GM18868 (cell line): ENCODE measurements at regions not wholly inside any gene's neighbourhood (a gene's known extent, or its start where the extent isn't known, plus 50 kb on each side); places are given as distances from the start of the nearest gene placed in this dataset.

ENCODE experiments used
- ATAC-seq: cut with Tn5 transposase; IDR thresholded peaks from one replicate; pipeline ENCODE4 v1.9.1; 2021; ENCODE audit warnings: mild to moderate bottlenecking, moderate library complexity; ENCODE audit not compliant: unreplicated experiment

GRCh38 chr1:30411206-30411605 is 312.2 kb downstream of the MATN1 start:
- ATAC-seq = no peak

DNA sequence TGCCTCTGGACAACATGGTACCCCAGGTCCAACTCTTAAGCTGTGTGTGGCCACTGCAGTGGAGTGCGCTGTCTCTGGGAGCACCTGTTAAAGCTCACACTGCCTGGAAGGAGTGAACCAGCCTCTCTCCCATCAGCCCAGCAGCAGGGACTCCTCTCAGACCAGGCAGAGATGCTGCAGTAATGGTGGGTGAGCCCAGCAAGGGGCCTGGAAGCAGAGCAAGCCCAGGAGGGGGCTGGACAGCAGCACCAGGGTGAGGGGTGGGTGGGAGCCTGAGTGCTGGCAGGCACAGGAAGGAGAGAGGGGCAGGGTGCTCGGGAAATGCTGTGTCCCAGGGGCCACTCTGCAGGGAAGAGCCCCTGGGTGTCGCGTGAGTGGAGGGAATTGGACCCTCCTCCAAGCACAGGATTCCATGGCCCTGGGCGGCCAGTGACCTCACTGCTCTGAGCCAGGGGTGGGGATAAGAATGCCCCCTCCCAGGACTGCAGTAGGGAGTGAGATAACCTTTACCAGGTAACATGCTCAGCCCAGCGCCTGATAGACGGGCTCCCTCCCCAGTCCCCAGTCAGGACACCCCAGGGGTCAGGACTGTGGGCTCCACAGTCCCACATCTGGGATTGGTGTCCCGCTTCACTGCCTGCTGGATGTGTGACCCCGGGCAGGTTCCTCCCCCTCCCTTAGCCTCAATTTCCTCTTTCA is 313.1 kb downstream of the MATN1 start:
- no peak for ATAC-seq

GRCh38 chr1:30409476-30410152 is 313.8 kb downstream of the MATN1 start:
- ATAC-seq = no peak

DNA sequence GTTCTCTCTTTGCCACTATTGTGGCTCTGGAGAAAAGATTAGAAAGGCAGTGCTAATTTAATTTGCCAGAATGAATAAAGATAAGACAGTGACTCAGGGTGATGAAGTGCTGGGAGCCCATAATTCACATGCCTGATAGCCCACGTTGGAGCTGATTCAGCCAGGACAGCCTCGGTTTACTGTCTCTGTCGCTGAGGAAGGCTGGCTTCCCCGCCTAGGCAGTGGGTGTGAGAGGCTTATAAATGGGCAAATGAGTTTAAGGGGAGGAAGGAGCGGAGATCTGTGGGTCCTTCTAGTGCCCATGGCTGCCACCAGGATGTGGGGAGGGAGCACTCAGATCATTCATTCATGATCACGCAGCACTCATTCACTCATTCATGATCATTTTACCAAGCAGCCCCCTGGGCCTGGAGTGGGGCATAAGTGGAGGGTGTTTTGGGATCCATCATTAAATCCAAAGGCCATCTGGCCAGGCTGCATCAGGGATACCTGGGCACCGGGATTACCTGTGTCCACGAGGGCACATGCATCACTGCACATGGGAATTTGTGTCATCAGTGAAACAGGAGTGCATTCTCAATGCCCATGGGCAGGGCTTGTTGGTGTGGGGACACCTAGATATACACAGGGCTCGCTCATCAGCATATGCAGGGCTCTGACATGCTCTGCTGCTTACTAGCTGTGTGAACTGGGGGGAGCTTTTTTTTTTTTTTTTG is 315.4 kb downstream of the MATN1 start:
- no peak for ATAC-seq

DNA sequence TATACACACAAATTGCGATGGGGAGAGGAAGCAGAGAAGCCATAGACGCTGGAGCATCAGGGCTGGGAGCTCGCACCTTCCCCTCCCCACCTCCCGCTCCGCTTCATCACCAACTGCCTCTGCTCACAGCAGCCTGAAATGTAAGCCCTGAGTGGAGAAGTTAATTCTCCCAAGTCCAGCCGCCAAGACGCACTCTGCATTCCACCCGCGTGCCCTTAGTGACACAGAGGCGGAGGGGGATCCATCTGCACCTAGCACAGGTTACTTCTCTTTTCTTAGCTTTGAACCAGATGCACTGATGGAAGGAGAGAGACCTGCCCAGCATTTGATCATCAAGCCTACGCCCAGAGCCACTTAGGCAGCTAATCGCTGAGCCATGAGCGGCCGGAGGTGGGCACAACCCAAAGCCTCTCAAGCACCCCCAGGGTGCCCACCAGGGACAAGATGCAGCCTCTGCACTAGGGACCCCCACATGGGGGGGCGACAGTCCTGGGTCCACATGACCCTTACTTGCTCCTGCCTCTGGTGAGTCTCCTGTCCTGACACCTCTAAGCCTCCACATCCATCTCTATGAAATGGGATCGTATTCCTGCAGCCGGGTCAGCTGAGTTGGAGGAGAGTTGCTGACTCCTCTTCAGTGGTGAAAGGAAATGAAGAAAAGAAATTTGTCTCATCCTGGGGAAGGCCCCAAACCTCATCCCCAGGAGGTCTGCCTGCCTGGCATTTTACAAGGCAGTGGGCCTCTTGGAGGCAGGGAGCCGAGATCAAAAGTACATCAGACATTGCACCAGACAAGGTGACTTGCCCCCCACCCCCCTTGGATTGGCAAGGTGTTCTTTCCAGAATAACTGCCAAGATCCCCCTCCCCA is 316.2 kb downstream of the MATN1 start:
- no peak for ATAC-seq

DNA sequence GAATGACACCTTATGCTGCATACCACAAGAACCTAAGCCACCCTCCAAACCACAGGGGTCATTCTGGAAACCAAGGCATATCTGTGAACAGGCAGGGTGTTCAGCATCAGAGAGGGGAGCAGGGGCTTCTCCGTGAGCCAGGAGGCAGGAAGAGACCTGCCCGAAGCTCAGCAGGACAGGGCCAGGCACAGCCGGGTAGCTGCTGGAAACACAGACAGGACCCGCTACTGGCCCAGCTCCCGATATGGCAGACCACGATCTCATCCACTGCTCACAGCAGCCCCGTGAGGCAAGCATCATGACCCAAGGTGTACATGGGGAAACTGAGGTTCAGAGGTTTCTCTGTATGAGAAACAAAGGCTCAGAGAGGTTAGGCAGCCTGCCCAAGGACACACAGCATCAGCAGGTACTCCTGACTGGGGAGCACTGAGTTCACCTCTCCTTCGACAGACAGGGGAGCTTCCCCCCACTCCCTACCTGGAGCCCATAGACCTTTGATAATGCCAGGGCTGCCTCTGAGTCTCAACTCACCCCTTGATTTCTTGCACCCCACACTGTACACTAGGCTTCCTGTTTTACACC is 317.7 kb downstream of the MATN1 start:
- ATAC-seq = no peak

DNA sequence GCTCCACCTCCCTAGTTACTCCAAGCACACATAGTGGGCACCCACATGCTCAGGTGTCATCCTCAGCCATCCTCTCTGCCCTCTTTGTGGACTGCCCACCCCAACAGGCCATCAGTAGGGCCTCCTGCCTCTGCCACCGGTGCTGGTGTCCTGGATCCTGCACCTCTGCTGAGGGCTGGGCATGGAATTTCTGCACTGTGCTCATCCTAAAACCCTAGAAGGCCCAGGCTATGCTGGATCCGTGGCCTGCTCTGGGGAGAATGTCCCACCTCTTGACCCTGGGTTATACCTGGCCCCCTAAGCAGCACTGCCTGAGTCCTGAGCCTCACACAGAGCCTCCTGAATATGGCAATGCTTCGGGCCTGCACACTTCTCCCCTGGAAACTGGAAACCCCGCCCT is 318.3 kb downstream of the MATN1 start:
- ATAC-seq = no peak

DNA sequence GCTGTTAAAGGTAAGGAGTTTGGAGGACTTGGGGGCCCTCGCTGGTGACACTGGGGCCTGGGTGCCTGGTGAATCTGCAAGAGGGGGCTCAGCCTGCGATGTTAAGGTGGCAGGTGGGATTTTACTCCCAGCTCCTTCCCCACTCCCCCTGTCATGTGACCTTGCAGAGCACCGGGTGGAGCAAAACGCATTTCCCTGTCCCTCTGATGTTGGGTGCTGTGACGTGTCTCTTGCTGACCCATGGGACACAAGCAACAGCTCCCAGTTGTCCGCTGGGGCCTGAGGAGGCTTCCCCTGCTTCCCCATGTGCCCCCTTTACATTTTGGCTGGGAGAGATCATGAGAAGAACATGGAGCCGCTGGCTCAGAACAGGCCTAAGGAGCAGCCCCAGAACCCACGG is 319.0 kb downstream of the MATN1 start:
- no peak for ATAC-seq

DNA sequence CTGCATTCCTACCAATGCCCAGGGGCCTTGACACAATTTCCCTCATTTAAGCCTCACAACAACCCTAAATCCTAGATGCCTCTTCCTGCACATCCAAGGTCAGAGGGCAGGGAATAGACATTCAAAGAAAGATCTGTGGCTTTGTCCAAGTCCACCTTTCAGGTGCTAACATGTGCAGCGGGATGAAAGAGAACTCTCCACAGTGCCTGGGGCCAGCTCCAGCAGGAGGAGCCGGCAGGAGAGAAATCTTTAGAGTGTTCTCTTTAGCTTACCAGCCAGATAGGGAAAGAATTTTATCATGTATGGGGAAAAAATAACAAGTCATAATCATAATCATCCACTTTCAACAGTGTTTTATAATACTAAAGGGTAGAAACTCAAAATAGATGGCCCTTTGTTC is 319.7 kb downstream of the MATN1 start:
- no peak for ATAC-seq

- ATAC-seq = no peak
Observed at GRCh38 chr1:30403061-30403645, 320.2 kb downstream of the MATN1 start.

- ATAC-seq = no peak
Observed at GRCh38 chr1:30402031-30402430, 321.4 kb downstream of the MATN1 start.

- ATAC-seq = no peak
Observed at GRCh38 chr1:30400507-30400906, 322.9 kb downstream of the MATN1 start.

GRCh38 chr1:30399026-30399425 is 324.4 kb downstream of the MATN1 start:
- no peak for ATAC-seq

DNA sequence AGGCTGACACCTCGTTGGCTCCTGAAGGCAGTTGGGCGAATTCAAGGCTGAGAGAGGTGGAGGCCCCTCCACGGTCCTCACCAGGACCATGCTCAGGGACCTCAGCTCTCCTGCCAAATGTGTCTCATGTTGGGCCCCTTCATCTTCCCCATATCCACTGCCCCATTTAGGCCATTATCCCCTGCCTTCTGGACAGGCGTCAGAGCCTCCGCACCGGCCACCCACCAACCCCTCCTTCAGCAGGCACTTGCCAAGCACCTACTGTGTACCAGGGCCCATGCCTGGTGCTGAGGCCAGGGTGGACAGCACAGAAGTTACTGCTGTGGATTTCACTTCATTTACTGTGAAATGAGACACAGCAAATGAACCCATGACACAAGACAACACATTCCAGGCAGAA is 325.8 kb downstream of the MATN1 start:
- no peak for ATAC-seq

DNA sequence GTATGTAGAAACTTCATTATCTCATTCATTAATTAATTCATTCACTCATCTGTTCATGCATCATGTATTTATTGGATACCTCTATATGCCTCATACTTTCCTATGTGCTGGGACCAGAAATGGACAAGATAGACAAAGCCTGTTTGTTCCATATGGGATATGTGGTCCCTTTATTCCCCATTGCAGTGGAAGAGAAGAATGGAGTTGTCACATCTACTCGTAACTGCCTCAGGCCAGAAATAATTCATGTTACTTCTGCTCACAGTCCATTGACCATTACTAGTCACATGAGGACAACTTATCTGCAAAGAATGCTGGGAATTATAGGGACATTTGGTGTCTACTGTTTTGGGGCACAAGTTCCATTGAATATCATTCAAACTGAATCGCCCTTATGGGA is 327.8 kb downstream of the MATN1 start:
- no peak for ATAC-seq

GRCh38 chr1:30388386-30388785 is 335.0 kb downstream of the MATN1 start:
- no peak for ATAC-seq

DNA sequence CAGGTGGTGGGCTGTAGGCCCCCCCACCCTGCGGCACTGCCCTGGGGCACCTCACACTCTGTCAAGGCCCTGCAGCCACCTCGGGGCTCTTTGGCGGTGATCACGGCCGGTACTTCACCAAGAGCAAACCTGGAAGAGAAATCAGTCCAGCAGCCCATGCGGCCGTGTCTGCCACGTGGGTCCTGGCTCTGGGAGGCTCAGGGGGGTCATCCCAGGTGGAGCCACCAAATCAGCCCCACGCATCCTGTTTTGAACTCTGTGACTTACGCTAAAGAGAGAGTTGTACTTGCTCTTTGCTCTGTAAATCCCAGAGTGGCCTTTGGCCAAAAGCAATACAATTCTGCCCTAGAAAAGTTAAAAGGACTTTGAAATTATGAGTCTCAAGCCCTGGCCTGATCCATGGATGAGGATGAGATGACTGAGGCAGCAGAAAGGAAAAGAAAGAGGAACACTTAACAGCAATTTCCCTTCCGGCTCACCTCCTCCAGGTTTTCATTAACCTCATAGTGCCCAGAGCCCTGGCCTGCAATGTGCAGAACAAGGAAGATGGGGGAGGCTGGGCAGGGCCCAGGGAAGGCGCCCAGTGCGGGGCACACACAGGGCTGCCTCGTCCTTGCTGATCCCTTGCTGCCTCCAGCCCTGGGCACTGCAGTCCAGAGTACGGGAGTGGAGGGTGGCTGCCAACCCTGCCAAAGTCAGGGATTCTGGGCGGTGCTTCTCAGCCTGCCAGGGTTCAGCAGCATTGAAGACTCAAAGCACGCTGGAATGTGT is 337.0 kb downstream of the MATN1 start:
- ATAC-seq = no peak

GRCh38 chr1:30385246-30385995 is 338.0 kb downstream of the MATN1 start:
- no peak for ATAC-seq
